Sciatic nerve (tissue), 2 donors: ENCODE measurements at regions not wholly inside any gene's neighbourhood (a gene's known extent, or its start where the extent isn't known, plus 50 kb on each side); places are given as distances from the start of the nearest gene placed in this dataset.

ENCODE experiments used
- ATAC-seq: fragments of 200-7000 bp; cut with Tn5 transposase; one replicate; pipeline ENCODE4 v1.9.1; 2020; ENCODE audit warnings: mild to moderate bottlenecking, moderate library complexity
- DNase-seq: peaks from one replicate; pipeline ENCODE4 v3.0.0-alpha.2; 2020; ENCODE audit warnings: low spot score
- intact Hi-C: fragments of 100-400 bp; cut with DNase I; formaldehyde crosslinking; loops from one replicate; pipeline ENCODE4 v1.14.2; 2022
- donor health status: DM: no; HTN: no; CAD: no.
- donor health status: DM: no; HTN: no; CAD: no.

DNA sequence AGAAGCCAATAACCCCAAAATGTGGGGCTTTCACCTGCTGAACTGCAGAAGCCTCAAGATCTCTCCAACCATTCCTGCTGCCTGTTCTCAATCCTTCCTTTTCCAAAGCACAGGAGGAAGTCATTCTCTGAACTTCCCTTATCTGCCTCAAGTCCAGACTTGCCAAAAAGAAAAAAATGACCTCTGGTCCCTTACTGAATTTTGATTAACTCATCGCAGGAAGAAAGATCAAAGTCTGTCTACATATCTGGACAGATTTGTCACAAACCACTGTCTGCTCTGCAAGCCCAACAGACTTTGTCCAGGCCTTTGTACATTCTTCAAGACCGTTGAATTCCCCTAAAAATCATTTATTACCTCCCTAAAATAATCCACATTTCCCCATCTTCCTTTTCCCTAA, 126.5 kb upstream of the NBEA start:
- intact Hi-C loops, result no loop called here

DNA sequence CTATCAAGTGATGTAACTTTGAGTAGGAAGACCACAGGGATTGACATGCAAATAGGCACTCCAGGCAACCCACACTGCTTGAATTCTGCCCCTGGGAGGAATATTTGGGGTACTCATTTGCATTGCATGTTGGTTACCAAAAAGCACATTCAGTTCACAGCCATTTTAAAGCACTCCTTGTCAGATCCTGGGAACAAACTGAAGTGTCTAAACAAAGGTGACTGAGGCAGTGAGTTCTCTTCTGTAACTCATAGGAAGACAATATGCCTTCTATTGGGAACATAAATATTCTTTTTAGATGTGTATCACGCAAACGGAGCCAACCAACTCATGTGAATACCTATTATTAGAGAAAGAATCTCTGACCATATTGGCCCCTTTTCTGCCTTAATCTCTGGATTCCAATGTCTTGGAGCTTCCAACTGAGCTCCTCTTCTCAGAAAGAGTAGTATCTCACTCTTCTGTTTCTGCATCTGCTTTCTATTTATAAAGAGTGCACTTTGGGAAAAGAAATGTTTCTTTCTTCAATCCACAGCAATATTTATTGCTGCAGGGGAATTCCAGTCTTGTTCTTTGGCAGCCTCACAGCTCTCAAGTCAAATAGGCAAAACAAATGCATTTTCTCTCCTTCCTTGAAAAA, 125.7 kb upstream of the NBEA start:
- intact Hi-C loops, result no loop called here
- DNase-seq, result no peak
- ATAC-seq, result peak; percentile 89

More for the DNA sequence above, 126.5 kb upstream of the NBEA start:
- no peak for ATAC-seq
- DNase-seq, result no peak

DNA sequence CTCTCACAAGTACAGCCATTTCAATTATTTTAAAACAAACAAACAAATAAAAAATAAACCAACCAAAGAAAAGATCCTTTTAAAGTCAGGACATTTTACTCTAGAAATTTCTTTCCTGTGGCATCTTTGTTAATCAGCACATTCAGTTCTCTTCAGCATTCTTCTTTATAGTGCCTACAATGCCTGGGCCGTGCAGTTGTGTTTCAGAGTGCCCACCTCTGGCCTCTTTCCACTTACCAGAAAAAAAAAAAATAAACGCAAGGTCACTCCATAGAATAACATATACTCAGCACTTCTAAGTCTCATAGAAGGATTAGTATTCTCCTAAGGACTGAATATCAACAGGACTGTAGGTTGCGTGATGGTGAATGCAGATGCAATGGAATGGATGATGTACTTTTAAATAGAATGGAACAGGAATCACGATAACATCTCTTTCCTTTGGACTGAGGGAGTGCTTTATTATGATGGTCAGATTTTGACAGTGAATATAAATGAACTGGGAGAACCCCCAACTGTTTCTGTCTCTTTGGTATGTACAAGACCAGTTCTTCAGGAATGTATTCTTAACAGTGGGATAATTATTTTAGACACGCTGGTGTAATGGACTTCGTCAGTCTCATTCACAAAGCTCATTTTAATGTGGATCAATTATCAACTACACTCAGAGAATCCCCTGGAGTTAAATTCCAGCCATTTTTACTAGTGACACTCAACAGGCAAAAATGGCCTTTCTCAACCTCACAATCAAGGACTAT, 125.0 kb upstream of the NBEA start:
- intact Hi-C loops, result no loop called here
- ATAC-seq, result peak; percentile 30
- no peak for DNase-seq

DNA sequence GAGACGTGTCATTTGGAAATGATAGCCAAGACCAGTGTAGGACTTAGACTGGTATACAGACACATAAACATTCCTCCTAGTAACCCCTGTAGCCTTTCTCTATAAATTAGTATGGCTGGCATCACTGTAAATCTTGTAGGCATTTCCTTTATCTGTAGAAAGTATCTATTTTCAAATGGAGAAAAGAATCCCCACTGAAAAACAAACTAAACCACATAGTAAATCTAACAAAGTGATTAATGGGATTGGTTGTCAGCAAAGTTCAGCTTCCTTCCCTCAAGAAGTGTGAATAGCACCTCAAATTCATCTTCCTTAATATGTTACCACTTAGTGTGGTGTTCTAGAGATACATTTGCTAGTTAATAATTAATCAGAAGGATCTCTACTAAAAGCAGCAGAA, 119.4 kb upstream of the NBEA start:
- intact Hi-C loops, result no loop called here

DNA sequence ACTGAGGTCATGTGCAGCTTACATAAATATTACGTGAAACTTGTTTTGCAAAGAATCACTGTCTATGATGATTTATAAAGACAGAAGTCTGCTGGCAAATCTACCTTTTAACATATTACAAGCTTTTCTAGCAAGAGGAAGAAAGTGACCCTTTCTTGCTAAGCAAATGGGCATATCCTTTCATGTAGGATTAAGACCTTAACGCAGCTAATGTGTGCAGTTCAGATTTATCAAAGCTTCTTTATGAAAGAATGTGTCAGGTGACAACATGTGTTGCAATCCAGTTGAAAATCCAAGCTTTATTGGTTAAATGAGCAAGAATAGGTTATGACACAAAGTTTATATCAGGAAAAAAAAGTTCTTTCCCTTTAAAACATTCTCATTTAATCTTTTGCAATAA, 115.6 kb upstream of the NBEA start:
- DNase-seq, result no peak
- ATAC-seq, result no peak
- intact Hi-C loops, result no loop called here

More for the DNA sequence above, 119.4 kb upstream of the NBEA start:
- DNase-seq (no peak), ATAC-seq (no peak)

DNA sequence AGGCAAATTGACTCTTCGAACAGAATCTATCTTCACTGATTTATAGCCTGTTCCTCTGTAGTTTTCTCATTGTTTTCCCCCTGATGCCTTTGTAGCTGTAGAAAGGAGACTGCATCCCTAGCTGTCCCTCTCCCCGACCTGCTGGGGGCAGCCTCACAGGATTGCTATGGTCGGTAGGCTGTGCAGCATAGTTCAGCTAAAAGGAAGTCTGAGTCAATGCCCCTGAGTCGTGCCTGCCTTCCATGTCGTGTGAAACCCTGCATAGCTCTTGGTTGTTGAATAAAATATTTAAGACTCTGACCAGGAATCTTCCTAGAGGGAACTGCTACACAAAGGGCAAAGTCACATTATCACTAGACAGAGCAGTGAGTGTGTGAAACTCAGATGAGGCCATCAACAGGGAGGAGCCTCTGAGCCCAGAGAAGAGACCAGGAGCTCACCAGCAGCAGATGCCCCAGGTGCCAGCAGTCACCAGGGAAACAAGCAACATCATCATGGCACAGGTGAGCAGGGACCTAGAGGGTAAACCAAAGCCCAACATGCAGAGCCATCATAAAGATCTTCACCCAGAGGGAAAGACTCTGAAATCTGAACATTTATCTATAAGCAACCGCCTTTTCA, 108.4 kb upstream of the NBEA start:
- ATAC-seq (no peak), DNase-seq (no peak)
- intact Hi-C loops, result no loop called here

DNA sequence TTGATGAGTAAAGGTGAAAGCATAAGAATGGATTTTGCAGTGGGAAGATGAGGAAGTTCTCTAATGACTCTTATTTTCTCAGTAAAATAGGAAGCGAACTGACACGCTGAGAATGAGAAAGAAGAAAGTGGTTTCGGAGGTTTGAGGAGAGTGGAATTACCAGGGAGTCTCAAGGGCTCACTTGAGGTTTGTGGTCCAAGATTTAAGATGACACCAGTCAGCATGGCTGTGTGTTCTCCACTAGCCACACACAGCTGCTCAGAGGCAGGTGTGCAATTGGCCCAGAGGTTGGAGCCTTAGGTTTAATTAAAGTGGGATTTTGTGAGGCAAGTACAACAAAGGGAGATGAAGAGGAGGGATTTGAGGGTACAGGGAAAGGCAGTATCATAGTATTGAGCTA, 99.6 kb upstream of the NBEA start:
- intact Hi-C loops, result no loop called here
- ATAC-seq (no peak), DNase-seq (no peak)

DNA sequence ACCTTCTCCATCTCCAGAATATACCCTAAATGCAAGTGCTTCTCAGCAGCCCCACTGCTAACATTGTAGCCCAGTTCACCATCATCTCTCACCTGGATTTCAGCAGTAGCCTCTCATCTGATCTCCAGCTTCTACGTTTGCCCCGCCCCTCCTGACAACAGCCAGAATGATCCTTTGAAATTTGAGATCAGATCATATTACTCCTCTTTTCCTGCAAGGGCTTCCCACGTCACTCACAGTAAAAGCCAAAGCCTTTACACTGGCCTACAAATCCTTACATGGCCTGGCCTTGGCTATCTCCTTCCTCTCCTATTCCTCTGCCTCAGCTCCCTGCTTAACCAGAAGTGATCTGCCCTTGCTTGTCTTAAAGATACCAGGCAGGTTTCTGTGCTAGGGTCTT, 94.3 kb upstream of the NBEA start:
- ATAC-seq, result no peak
- no peak for DNase-seq
- intact Hi-C loops, result no loop called here

DNA sequence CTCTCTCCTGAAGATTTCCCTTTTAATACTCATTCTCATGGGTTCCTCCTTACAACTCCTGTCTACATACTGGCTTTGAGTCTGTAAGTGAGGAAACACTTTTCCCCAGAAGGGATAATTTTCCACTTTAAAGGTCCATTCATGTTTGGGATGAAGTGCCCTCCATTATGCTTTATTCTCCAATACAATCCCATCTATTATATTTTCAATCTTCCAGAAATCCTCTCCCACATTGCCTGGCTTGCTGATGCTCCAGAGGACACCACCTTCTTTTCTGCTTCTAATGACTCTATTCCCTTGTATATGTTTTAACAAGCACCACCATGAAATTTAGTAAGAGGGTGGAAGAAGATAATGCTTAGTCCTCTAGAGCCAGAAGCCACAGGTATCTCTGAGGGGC, 92.7 kb upstream of the NBEA start:
- no peak for DNase-seq
- intact Hi-C loops, result no loop called here

DNA sequence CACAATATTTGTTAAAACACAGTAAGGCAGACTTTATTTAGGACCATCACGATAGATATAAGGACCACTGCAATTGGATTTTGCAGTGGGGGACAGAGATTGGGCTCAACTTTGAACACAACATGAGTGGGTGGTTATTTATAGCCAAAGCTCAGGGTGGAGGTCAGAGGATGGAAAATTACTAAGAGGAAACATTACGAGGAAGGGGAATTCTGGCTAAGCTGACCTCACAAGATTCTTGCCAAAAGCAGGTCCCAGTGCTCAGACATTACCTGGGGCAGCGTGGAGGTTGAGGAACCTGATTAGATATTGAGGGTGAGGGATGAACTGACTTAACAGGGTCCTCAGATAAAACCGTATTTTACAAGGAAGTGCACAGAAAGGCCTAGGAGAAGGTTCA, 88.9 kb upstream of the NBEA start:
- ATAC-seq (no peak), DNase-seq (no peak)
- intact Hi-C loops, result no loop called here

More for the DNA sequence above, 92.7 kb upstream of the NBEA start:
- ATAC-seq, result no peak

DNA sequence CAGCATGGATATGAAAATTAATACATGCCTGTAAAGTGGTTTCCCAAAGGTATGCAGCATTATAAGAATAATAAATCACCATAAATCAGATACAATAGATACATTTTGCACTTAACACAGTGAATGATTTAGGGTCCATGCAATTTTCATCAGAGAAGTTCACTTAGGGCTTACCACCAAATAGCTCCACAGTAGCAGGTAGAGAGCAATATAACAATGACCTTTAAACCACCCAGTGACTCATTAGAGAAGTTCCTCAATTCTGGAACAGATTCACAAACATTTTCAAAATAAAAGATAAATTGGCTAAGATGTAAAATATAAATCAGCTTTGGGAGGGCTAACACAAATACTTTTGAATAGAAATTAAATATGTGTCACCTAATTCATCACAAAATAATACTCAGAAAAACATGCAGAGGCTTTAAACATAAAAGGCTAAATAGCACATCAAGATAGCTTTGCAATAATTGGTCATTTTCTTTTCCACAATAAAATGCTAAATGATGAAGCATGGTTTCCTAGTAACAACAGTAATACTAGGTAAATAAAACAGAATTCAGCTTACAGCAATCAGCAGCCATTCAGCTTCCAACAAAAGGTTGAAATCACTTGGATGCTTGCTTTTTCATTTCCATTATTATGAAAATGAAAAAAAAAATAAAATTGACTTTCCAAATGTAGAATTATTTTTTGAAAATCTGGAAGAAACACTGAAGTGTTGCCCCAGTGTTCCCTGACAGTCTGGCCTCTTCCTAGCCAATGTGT, 84.3 kb upstream of the NBEA start:
- no peak for DNase-seq
- intact Hi-C loops, result no loop called here
- no peak for ATAC-seq

DNA sequence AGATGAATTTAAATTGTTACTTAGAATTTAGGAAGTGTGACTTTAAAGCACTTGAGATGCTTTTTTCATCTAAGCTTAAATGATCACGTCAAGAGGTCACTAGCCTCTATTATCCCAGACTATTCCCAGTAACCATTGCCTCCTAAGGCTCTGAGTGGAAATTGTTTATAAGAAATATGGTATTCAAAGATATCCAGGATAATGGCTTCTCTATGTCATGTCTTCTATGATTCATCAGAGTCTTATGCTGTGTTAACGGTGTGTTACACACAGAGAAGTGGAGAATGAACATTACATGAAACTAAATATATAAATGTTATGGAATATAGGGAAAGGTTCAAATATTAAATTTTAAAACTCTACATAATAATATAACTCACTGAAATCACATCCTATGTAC, 79.8 kb upstream of the NBEA start:
- ATAC-seq, result no peak
- no peak for DNase-seq
- intact Hi-C loops, result no loop called here

DNA sequence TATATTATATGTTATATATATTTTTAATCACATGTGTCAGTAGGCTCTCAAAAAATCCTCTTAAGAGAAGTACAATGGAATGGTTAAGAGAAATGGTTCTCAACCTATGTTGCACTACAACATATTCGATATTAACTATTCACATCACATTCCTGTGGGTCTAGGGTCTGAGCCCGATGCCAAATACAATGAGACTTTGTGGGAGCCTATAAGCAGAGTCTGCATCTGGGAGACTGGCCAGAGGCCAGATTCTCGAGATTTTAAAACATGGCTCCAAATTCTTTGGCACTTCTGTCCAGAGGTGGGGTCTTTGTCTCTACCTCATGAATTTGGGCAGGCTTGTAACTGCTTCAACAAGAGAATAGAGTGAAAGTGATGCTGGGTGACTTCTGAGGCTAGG, 79.4 kb upstream of the NBEA start:
- intact Hi-C loops, result no loop called here

DNA sequence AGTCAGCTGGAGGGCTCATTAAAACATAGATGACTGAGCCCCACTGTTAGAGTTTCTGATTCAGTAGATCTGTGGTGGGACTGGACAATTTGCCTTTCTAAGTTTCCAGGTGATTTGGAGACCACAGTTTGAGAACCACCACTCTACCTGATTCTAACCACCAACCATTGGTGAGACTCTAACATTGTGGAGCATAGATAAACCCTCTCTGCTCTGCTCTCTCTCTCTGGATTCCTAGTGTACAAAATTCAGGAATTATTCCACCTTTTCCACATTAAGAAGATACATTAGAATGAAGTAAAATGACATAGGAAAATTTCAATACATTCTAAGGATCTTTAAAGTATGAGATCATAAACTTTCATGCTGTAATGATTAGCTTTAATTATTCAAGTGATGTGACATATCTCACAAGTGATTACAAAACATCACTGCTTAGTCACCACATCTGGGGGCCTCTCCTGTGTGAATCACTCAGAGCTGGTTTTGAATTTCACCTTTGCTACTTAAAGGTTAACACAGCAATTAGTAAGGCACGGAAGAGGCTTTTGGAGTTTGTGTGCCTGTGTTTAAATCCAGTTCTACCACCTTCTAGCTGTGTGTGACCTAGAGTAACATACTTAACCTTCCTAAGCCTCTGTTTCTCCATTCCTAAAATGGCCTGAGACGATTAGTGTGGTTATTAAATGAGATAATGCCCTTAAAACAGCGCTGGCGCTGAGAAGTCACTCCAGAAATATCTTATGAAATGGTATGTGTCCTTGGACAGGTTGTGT, 78.5 kb upstream of the NBEA start:
- no peak for DNase-seq
- no peak for ATAC-seq

More for the DNA sequence above, 79.4 kb upstream of the NBEA start:
- DNase-seq, result no peak
- no peak for ATAC-seq

DNA sequence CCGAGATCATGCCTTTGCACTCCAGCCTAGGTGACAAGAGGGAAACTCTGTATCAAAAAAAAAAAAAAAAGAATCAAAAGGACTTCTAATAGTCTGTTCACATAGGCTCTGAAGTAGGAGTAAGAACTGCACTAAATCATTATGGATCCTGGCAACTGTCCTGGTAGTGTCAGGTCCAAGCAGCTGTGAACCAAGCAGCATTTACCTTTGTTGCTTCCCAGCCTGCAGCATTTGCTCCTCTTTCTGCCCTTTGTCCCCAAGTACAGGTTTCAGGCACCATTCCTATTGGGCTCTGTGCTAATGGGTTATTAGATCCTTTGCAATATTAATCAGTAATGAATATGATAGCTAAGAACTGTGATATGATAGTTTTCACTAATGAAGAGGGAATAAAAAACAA, 77.4 kb upstream of the NBEA start:
- no peak for ATAC-seq
- intact Hi-C loops, result no loop called here

More for the DNA sequence above, 78.5 kb upstream of the NBEA start:
- intact Hi-C loops, result no loop called here

DNA sequence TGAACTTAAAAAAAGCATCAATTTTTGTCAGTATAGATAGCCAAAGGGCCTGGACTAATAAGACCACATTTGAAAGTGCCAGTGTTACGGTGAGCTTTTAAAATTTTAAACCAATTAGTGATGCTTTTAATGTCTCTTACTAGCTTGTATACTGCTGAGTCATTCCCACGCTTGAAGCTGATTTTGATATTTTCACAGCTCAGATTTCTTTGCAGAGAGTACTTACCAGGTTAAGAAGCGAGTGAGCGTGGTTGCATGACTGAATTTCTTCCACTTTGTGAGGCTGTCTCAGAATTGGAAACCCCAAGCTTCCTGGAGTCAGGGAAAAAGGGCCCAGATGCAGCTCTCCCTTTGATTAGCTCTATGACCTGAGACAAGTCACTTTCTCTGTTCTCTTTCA, 74.5 kb upstream of the NBEA start:
- intact Hi-C loops, result no loop called here
- DNase-seq (no peak), ATAC-seq (no peak)

More for the DNA sequence above, 77.4 kb upstream of the NBEA start:
- no peak for DNase-seq

DNA sequence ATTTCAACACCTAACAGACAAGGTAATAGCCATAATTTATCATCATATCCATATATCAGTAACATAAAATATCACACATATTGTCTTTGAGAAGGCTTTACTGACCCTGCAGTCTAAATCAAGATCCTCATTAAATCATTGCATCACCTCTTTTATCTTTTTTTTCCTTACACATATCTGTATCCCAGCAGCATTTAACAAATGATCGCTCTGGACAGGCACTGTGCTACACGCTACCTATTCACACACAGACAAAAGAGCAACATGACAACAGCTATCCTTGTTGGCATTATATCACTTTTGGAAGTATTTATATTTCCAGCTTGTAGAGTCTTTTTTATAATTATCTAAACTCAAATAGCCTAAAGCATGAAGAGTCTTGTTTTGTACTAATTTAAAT, 73.3 kb upstream of the NBEA start:
- intact Hi-C loops, result no loop called here
- no peak for DNase-seq
- ATAC-seq, result no peak

DNA sequence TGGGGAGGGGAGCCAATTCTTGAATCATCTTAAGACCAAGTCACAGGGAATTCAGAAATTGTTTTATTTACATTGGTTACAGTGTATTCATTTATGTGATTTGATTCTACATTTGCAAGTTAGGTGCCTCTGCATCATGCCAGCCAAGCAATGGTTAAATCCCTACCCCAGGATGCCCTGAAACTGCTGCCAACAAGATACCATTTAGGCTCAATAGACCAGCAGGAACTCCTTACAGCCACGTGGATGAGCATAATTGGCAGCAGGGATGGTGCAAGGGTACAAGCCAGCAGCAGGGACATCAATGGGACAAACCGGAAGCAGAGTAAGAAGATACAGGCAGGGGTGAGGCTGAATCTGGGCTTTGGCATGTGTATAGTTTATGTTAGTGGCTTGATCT, 72.4 kb upstream of the NBEA start:
- ATAC-seq (no peak), DNase-seq (no peak)
- intact Hi-C loops, result no loop called here

DNA sequence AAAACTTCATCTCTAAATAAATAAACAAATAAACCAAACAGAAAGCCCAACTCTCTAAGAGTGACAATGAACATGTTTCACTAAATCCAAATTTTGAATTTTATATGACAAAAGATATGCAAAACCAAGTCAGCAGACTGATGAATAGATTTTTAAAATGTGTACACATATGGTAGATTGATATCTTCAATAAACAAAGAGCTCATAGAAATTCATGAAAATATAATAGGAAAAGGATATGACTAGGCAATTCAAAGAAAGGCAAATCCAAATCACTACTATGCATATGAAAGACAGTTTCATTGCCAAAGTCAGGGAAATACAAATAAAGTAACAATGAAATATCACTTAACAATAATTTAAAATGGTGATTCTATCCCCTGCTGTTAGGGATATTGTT, 63.7 kb upstream of the NBEA start:
- no peak for DNase-seq
- ATAC-seq, result no peak
- intact Hi-C loops, result no loop called here
